ENCODE measurements at regions not wholly inside any gene's neighbourhood (a gene's known extent, or its start where the extent isn't known, plus 50 kb on each side); places are given as distances from the start of the nearest gene placed in this dataset.
"Not testable (repeated sequence)": the region's sequence is repeated elsewhere in the genome, so short reads cannot be mapped to it uniquely, and the experiment has no call there.

DNA sequence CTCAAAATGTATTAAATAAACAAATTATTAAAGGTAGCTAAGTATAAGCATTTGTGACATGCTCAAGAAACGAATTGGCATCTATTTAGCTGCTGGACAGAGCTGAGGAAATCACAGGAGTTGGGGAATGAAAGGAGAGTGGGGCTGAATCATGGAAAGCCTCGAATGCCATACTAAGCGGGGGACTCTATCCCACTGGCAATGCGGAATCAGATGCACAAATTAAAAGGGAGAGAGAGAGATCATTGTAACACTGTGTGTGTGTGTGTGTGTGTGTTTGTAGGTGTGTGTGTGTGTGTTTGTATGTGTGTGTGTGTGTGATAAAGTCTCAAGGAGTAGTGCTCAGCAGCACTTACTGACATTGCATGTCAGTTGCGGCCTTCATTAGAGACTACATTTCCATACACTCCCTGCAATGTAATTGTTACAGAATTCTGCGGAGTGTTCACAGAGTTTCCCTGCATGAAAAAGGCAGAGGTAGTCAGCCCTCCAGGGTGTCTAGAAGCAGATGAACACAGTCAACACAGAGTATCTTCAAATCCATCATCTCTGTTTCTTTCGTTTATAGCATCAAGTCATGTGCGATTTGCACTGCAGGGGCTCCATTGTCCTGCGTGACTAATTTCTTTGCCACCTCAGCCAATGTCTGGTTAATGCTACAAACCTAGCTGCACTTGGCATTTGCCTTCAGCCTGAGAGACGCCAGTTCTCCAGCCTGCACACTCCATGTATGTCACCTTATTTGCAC, 111.7 kb upstream of the CYRIA start:
- DNase-seq: no peak

DNA sequence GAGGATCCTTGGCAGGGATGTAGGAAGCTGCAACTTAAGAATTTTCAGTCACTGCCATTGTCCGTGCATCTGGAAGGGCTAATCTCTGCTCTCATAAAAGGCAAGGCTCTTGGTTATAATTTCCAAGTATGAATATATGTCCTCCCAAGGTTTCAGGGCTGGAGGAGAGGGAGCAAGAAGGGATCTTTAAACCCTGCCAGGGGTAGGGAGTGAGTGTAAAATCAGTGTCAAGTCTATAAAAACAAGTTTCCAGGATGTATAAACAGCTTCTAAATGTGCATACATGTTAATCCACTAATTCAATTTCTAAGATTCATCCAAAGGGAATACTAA, 110.2 kb upstream of the CYRIA start:
- DNase-seq: no peak

DNA sequence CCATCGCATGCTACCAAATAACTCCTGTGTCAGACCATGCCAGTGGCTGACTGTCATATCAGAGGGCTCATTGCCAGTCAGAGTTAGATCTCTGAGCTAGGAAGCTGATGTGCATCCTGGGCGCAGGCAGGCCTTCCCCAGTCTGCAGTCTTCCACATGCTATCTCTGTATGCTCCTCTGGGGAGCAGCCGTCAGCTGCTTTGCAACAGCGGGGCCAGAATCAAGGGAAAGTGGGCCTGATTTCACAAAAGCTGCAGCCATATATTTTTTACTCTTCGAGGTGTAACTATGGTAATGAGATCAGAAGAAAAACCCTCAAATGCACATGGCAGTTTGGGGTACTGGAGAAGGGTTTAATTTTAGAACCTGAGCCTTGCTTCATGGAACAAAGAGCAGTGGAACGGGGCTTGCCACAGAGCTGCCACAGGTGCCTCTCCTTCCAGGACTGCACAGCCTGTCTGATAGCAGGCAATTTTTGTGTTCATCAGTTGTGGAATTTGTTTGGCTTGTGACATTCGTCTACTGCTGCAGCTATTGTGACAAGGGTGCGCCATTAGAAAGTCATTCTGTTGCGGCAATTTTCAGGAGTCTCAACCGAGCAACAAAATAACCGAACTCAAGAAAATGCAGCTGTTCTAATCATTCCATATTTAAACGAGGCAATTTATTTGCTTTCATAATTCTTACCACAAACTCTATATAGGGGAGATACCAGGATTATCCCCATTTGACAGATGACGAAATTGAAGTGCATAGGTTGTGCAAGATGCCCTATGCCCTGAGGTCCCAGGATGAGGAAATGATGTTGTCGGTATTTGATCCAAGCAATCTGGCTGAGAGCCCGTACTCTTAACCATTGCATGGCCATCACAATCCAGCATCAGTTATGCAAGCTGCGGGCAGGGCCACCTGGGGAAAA, 109.6 kb upstream of the CYRIA start:
- peak; percentile 41 to 63 (median 54) for DNase-seq

DNA sequence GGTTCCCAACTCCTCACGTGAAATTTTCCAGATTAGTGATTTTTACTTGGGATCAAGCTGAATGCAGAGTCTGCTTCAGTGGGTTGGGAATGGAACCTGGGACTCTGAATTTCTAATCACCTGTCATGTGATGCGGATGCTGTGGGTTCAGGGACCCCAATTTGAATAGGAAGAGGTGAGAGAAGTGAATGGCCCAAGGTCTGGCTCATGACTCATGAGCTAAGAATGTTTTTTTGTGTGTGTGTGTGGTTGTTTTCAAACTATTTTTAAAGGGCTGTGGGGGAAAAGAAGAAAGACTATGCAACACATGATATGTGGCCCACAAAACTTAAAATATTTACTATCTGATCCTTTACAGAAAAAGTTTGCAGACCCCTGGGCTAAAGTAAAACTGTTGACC, 108.5 kb upstream of the CYRIA start:
- DNase-seq: no peak

DNA sequence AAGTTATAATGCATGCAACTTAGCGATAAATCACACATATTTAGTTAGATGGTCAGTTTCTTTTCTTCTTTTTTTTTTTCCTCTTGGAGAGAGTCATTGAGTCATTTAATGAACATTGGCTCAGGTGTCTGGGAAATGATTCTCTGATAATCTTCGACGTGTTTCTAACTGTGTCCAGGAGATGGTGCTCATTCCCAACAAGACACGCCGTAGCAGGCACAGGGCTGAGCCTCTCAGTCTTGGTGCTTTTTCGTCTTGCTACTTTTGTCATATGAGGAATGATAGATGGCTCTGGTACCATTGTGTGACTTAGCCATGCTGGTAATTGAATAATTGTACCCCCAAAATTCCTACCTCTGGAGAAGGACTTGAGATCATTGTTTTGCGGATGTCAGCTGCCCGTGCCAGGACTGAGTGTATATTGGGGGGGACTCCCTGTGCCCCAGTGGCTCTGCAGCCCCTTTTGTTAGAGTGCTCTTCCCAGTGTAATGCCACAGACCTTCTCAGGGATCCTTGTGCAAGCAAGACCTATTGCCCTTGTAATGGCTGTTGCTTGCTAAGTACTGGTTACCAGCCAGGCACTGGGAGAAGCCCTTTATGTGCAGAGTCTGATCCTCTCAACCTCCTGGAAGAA, 107.6 kb upstream of the CYRIA start:
- peak; percentile 68 to 79 (median 68) for DNase-seq

DNA sequence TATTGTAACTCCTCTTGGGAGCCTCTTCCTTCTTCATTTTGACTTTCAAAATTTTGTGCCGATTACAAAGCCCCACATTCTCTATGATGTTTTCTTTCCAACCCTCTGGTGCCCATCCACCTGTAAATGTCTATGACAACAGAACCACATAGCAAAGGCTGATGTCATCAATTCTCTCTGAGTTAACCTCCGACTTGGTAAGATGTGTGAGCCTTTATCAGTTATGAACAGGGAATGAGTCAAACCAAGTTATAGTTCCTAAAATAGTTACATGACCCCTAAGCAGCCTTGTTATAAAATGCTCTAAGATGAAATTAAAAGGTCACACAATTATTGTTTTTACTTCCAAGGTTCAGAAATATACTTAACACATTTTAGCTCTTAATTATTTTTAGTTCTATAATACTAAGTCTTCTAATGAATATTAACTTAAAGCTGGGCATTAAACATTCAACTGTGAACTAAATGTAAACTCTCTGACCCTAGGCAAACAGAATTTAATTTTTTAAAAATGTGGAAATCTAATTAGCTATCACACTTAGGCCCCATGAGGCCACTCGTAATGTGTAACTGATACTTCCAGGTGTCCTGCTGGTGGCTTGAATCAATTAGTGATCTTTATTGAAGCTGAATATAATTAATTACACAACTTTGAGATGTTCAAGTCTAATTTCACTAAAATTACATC, 102.3 kb upstream of the CYRIA start:
- no peak for DNase-seq

DNA sequence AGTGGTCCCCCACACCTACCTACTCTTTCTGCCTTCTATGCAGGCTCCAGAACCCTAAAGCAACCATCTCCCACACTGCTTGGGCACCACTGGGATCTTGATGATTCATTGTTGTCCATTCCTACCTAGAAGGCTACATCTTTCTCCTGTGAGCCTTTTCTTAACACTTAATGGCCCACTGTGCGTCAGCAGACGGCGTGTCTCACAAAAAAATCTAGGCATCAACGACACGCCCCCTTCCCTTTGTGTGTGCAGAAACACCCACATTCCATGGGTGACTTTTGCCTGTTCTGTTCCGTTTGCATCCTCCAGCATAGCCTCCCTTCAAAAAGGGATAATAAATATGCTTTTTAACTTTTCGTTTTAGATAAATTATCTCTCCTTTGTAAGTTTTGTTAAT, 99.7 kb upstream of the CYRIA start:
- no peak for DNase-seq

DNA sequence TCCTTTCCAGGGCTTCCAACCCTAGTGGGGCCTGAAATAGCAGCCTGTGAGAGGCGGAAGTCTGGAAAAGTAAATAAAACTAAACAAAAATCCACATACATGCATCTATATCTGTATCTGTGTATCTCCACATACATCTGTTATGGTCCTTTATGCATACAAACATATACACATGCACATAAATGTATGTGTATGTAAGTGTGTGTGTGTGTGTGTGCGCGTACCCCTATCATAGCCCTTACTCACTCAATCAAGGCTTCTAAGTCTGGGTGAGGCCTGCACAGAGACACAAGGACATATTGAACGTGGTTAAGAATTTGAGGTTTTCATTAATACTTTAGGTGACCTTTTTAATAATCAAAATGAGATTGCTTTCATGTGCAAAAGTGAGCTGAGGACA, 98.9 kb upstream of the CYRIA start:
- no peak for DNase-seq

DNA sequence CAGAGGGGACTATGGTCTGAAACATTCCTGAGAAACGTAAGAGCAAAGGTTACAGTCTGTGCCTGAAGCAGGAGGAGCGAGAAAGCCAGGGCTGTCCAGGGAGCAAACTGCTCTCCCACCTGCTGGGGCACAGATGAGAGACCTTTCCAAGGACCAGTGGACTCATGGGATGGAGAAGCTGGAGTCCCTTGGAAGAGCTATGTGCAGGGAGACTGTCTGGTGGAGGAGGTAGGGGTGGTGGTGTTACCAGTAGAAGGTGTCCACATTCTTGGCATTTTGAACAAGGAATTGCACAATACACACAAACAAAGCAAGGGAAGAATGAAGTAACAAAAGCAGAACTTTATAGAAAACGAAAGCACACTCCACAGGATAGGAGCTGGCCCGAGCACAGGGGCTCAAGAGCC, 97.9 kb upstream of the CYRIA start:
- peak; percentile 42 to 68 (median 61) for DNase-seq

DNA sequence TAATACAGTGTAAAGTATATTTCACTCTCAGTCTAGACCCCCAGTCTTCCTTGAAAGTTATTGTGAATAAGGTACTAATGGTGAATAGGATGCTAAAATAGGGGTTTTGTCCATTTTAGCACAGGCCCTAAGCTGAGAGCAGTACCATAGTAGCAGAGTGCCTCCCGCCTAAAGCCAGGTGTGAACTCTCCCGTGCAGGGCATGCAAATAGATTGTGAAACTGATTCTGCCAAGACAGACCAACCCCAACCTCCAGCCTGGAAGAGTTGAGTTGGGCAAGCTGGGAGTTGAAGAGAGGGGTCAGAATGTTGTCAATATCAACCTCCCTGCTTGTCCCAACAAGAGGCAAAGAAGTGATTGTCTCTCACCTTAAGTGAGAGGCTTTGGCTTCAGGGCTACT, 97.4 kb upstream of the CYRIA start:
- DNase-seq: no peak

DNA sequence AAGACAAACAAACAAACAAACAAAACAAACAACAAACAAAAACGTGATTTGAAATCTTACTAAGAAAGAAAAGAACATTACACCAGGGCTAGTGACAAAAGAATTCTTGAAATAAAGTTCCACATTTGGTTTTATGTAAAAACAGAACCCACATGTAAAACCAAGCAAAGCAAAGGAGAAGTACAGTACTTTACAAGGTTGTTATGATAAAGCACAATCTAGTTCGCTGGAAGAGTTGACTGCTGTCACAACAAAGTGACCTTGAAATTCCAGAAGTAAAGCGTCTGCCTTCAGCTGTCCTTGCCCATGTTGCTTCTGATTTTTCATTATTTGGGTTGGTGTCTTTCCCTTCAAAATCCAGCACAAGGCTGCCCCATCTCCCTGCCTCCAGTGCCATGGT, 94.8 kb upstream of the CYRIA start:
- DNase-seq: peak in 2 of 3 donors; percentile 36 to 39

DNA sequence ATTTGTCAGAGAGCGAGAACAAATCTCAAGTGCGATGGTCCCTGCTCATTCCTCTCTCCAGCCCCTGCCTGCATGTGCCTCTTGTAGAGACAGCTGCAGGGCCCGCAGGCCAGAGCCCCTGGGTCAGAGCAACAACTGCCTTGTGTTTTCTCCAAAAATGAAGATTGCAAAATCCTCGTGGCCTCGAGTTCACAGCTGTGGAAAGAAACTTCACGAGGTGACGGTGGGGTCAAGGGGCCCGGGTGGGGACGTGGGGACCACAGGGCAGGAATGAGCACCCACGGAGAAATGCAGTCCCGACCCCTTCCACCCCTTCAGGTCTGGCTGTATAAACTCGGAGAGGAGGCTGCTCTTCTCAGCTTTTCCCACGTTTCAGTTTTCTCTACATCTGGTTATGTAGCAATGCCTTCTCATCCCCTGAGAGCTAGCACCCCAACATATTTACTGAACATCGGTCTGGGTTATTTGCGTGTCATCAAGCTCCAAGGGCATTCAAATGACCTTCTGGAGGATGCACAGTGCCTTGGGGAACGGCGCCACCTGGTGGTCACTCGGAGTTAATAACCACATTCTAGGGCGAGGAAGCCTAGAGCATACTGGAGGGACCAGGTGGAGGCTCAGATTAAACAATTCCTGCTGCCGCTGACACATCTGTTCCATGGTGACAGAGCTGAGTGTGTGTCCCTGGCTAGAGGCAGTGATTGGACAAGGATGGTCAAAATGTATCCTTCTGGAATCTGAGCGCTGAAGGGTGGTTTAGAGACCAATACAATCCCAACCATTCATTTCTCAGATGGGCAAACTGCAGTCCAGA, 91.4 kb upstream of the CYRIA start:
- peak; percentile 75 to 86 (median 80) for DNase-seq

DNA sequence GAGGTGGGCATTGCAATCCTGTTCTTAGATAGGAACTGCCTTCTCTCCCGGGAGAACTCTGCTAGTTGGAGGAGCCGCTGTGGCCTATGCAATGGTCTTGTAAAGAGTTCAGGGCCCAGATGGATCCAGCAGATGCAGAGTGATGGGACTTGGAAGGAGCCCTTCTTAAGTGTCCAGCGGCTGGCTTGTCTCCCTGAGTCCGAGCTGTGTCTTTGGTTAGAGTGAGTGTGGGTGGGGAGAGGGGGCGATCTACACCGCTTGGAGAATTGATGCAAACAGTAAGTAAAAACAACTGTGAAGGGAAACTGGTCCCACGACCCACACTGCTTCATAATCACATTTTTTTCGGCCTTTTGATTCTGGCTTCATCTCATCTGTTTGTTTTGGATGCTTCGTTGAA, 89.8 kb upstream of the CYRIA start:
- no peak for DNase-seq

DNA sequence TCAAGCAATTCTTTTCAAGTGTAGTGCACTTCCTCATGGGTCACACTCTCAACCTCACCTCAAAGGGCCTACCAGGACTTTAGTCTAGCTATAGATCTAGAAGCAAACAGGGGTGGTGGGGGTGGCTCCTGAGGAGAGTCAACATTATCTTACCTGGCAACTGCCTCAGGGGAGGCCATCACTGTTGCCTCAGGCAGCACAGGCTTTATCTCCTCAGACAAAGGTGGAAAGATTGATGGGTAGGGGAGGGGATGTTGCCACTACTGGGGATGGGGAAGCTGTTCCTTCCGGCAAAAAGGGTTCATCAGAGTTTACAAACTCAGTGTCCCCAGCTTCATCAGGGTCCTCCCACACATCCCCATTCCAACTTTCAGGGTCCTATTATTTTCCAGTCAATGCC, 87.4 kb upstream of the CYRIA start:
- DNase-seq: not testable (repeated sequence)

DNA sequence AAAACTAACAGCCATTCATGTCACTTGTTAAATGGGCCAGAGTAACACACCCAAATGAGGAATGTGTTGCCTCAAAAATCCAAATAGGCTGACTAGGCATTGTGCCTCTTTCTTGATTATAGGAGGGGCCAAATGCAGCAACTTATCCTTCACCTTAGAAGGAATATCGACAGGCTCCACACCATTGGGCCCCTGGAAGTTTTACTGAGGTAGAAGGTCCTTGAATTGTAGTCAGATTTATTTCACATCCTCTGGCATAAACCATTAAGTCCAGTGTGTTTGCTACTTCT, 85.2 kb upstream of the CYRIA start:
- DNase-seq: not testable (repeated sequence)

DNA sequence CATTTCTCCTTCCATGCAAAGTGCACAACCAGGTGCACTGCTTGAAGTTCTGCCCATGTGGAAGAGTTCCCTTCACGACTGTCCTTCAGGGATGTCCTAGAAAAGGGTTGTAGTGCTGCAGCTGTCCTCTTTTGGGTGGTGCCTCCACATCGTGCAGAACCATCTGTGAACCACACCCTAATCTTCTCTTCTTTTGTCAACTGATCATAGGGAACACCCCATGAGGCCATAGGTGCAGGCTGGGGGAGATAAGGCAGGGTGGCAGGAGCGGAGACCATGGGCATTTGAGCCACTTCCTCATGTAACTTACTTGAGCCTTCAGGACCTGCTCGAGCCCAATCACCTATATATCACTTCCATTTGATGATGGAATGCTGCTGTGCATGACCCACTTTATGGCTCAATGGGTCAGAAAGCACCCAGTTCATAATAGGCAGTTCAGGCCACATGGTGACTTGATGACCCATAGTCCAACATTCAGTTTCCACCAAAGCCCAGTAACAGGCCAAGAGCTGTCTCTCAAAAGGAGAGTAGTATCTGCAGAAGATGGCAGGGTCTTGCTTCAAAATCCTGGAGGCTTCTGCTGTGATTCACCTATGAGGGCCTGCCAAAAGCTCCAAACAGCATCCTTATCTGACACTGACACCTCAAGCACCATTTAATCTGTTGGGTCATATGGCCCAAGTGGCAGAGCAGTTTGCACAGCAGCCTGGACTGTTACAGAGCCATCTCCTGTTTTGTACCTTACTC, 84.7 kb upstream of the CYRIA start:
- DNase-seq: no peak

DNA sequence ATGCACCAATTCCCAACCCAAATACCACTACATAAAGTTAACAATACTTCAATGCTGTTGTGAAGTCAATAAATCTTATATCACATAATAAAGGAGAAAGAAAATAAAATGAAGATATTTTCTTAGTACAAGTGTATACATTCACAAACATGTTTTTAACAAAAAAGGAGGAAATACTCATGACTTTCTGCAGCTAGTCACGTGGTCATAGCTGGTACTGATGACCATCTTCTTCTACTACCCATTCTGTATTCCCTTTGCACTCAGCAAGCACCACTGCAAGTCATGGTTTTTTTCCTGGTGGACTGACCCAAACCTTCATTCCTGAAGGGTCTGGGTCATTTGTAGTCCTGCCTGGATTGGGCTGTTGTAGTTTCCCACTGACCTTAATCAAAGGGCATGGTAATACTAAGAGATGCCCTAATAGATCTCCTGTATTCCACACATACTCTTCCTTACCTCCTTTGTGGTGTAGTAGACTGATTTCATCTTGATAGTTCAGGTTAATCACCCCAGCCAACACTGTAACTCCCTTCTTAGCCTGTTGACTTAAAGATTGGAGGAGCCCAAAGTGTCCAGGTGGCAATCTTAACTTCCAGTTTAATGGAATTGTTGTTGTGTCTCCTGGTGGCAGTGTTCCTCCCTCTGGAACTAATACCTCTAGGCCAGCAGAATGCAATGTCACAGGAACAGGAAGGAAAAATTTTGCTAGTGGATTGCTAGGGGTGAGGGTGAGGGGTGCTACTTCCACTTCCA, 83.1 kb upstream of the CYRIA start:
- DNase-seq: peak in 2 of 3 donors; percentile 13 to 50

DNA sequence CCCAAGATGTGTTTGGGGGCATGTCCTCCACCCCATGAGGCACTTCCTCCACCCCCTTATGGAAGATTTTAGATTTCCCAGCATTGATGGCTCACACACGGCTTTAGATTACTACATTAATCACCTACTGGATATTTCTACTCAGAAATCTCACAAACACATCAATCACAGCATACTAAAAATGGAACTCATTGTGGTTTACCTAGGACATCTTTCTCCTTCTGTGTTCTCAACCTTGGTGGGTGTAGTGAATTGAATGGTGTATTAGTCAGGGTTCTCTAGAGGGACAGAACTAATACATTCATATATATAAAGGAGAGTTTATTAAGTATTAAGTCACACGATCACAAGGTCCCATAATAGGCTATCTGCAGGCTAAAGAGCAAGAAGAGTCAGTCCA, 82.1 kb upstream of the CYRIA start:
- DNase-seq: no peak

DNA sequence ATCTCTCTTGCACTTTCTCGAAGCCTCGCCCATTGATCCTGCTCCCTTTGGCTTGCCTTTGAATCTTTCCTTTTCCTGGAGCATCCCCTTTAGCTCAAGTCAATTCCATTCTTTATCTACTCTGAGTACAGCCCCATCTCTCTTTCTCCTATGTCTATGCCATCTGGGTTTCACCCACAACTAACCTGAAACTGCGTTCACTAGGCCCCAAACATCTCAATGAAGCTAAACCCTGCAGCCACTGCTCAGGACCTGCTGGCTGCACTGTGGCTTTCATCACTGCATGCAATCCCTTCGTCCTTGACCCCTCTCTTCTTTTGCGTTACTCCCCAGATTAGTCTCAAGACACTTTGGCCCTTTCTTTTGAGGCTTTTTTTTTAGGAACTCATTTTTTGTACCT, 81.6 kb upstream of the CYRIA start:
- DNase-seq: no peak

DNA sequence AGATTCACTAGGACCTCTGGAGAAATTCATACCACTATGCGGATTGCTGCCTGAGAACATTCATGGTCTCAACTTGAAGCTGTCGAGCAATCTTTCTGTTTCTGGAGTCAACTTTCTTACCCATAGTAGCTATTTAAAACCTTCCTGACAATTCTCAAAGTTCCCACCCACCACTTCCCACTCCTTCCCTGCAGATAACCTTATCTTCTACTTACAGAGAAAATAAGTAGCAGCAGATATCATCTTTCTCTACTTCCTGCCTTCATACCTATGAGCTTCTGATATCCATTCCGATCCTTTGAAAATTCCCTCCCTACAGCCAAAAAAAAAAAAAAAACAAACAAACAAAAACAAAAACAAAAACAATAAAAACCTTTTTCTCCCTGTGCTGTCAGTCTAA, 81.2 kb upstream of the CYRIA start:
- DNase-seq: no peak

DNA sequence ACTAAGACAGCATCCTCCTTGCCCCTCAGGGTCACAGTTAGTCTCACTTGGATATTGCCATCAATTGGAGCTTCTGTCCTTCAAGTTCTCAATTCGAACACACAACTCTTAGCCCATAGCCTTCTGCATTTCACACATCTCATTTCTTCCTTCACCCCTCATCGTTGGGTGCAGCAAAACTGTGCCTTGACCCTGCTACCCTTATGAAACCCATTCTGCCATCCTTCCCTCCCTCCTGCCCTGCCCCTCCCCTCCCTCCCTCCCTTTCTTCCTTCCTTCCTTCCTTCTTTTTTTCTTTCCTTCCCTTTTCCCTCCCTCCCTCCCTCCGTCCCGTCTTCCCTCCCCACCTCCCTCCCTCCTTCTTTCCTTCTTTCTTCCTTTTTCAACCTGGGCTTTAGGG, 80.7 kb upstream of the CYRIA start:
- DNase-seq: no peak
